Peyer's patch (tissue), 4 donors: ENCODE measurements at regions not wholly inside any gene's neighbourhood (a gene's known extent, or its start where the extent isn't known, plus 50 kb on each side); places are given as distances from the start of the nearest gene placed in this dataset.

Experiments used
- CTCF ChIP-seq, 6 experiments: fragments of 450-650 bp in 4 of 6; fragments of 200-600 bp in 2 of 6; sonication (generic) in 1 of 6; IDR thresholded peaks; one replicate each; pipeline ENCODE4 v1.5.1; 2017 to 2019; ENCODE audit warnings: antibody characterized with exemption in 6 of 6, mild to moderate bottlenecking in 3 of 6, moderate library complexity in 1 of 6
- POLR2A ChIP-seq, 2 donors: fragments of 450-650 bp; IDR thresholded peaks; one replicate each; pipeline ENCODE4 v1.5.1; 2017; ENCODE audit warnings: antibody characterized with exemption in 2 of 2, mild to moderate bottlenecking in 2 of 2, moderate library complexity in 2 of 2

- TF ChIP-seq CTCF (IDR thresholded peaks at IDR 0.05) = no peak
- TF ChIP-seq POLR2A (IDR thresholded peaks at IDR 0.05) = no peak
These were observed 609.7 kb downstream of the TBC1D22A start for GRCh38 chr22:47372111-47372581.
